Activated T-helper 2 cell treated with anti-CD3 and anti-CD28 coated beads, Interferon-gamma antibody, Interleukin-2, Interleukin-4, amounts not matched to agents 10 μg/mL and 5 μg/mL and 100 μg/mL, durations not matched to agents 14 hours and 24 hours and 36 hours (primary cell): ENCODE measurements at regions not wholly inside any gene's neighbourhood (a gene's known extent, or its start where the extent isn't known, plus 50 kb on each side); places are given as distances from the start of the nearest gene placed in this dataset.
"Not testable (repeated sequence)": the region's sequence is repeated elsewhere in the genome, so short reads cannot be mapped to it uniquely, and the experiment has no call there.

Experiments used
- DNase-seq: peaks from one replicate; pipeline ENCODE4 v3.0.0; 2021; ENCODE audit warnings: low spot score
- H3K27ac Mint-ChIP-seq: one replicate; pipeline ENCODE4 v1.8.0; 2021; ENCODE audit warnings: mixed read lengths
- H3K27me3 Mint-ChIP-seq: one replicate; pipeline ENCODE4 v1.8.0; 2021; ENCODE audit warnings: low read depth, mixed read lengths
- H3K36me3 Mint-ChIP-seq: one replicate; pipeline ENCODE4 v1.8.0; 2021; ENCODE audit warnings: low read depth, mixed read lengths
- H3K4me1 Mint-ChIP-seq: one replicate; pipeline ENCODE4 v1.8.0; 2021; ENCODE audit warnings: low read depth, mixed read lengths
- H3K4me3 Mint-ChIP-seq: one replicate; pipeline ENCODE4 v1.8.0; 2021; ENCODE audit warnings: low read depth, mild to moderate bottlenecking, moderate library complexity, mixed read lengths
- H3K9me3 Mint-ChIP-seq: one replicate; pipeline ENCODE4 v1.8.0; 2021; ENCODE audit warnings: mixed read lengths
- intact Hi-C: fragments of 100-400 bp; cut with micrococcal nuclease; formaldehyde crosslinking; loops from one replicate; pipeline ENCODE4 v1.15.1; 2023

DNA sequence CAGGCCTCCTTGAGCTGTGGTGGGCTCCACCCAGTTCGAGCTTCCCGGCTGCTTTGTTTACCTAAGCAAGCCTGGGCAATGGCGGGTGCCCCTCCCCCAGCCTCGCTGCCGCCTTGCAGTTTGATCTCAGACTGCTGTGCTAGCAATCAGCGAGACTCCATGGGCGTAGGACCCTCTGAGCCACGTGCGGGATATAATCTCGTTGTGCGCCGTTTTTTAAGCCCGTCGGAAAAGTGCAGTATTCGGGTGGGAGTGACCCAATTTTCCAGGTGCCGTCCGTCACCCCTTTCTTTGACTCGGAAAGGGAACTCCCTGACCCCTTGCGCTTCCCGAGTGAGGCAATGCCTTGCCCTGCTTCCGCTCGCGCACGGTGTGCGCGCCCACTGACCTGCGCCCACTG is 257.3 kb upstream of the TUT7 start:
- H3K4me3 Mint-ChIP-seq, H3K27me3 Mint-ChIP-seq, H3K27ac Mint-ChIP-seq, H3K9me3 Mint-ChIP-seq, H3K36me3 Mint-ChIP-seq, DNase-seq, H3K4me1 Mint-ChIP-seq: not testable (repeated sequence)
- intact Hi-C loops = loop anchor here (10.0 kb wide), 1 partner anchor 713 kb away; no protein-coding TSS in a partner anchor

DNA sequence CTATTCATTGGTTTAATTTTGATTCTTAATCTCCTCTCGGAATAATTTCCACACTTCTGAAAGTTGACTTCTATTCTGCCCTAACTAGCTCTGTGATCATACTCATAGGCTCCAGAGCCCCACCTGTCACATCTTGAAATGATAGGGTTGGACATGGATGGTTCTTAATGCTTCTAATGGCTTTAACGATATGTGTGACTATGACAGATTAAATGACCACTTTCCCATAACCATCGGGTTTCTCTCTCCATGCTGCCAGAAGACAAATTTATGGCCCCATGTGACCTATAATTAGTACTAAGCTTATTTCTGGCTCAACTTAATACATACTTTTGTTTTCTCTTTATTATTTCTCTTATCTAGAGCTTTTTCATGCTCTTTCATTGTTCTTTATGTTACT is 251.1 kb upstream of the TUT7 start:
- H3K9me3 Mint-ChIP-seq = no peaks in the 10 kb centered on the region
- DNase-seq = no peak
- intact Hi-C loops = no loop called here
- no peaks in the 10 kb centered on the region for H3K4me1 Mint-ChIP-seq
- H3K36me3 Mint-ChIP-seq = no peaks in the 10 kb centered on the region
- peaks cover 6% of the 10 kb centered on the region for H3K27me3 Mint-ChIP-seq
- no peak overlapping the region for H3K4me3 Mint-ChIP-seq
- H3K27ac Mint-ChIP-seq = no peak overlapping the region

DNA sequence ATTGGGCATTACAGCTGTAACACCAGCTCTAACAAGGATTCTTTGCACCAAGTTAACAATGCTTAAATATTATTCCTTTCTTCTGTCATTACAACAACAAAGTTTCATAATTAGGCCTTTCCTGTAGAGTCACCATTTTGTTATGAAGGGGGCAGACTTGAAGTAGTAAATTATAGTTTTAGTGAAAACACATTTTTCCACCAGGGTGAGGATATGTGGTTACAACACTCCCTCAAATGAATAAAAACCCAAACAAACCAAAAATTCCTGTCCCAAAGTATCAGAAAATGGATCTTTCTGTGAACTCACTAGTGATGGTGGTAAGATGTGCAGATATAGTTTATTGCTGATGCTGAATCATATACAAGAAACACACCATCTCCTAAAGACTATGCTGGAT is 250.5 kb upstream of the TUT7 start:
- intact Hi-C loops = no loop called here
- Mint-ChIP-seq H3K27ac (no peak overlapping the region), H3K4me1 (no peaks in the 10 kb centered on the region), H3K36me3 (no peaks in the 10 kb centered on the region), H3K27me3 (peaks cover 8% of the 10 kb centered on the region), H3K9me3 (no peaks in the 10 kb centered on the region), H3K4me3 (no peak overlapping the region)
- no peak for DNase-seq

DNA sequence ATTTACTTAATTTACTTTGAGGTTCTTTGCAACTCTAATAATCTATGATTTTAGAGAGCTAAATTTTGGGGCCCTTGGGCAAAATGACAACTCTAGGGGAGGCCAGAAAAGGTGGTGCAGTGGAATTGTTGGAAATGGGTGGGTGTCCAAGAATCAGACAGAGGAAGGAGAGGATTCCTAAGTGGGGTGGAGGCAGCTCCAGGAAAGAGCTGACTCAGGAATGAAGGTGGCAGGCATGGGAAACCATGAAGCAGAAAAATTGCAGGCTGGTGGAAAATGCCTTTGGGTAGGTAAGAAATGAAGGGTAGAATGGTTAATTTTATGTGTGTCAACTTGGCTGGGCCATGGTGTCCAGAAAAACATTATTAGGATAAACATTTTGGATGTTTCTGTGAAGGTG is 248.5 kb upstream of the TUT7 start:
- intact Hi-C loops = no loop called here
- no peaks in the 10 kb centered on the region for H3K9me3 Mint-ChIP-seq
- no peak for DNase-seq
- H3K36me3 Mint-ChIP-seq = no peaks in the 10 kb centered on the region
- H3K4me3 Mint-ChIP-seq = no peak overlapping the region
- H3K27ac Mint-ChIP-seq = no peak overlapping the region
- peaks cover 10% of the 10 kb centered on the region for H3K27me3 Mint-ChIP-seq
- H3K4me1 Mint-ChIP-seq = no peaks in the 10 kb centered on the region

DNA sequence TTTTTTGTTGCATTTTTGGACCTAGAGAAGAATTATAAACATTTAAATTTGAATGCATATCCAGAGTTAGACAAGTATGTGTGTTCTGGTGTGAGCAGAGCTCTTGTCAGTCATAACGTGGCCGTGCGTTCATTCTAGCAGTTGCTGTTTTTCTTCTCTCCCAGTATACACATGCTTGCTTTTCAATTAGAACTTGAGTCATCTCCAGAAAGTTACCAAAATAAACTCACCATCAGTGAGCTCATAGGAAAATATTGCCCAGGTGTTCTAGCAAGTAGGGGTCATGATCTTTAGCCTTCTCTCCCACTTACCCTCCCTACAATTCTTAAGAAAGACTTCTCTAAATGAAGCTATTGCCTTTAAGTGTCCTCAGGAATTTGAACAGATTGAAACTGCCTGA is 247.5 kb upstream of the TUT7 start:
- H3K36me3 Mint-ChIP-seq = no peaks in the 10 kb centered on the region
- H3K9me3 Mint-ChIP-seq = no peaks in the 10 kb centered on the region
- intact Hi-C loops = no loop called here

DNA sequence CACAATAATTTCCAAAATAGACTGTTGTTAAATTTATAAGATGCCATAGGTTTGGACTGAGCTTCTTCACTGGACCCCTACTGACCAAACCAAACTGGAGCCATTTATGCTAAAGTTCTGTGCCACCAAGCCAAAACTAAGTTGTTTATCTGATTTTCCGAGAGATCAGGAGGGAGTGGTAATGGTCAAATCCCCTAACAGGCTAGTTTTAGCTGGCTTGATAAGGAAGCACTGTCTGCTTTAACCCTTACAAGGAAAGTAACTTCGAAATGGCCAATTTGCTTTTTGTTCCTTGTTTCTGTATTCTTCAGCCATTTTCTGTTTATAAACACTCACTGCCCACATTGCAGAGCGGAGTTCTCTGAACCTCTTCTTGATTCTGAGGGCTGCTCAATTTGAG is 246.8 kb upstream of the TUT7 start:
- Mint-ChIP-seq H3K27ac (no peak overlapping the region), H3K4me1 (no peaks in the 10 kb centered on the region), H3K36me3 (no peaks in the 10 kb centered on the region), H3K4me3 (no peak overlapping the region), H3K27me3 (peaks cover 10% of the 10 kb centered on the region), H3K9me3 (no peaks in the 10 kb centered on the region)
- intact Hi-C loops = no loop called here
- no peak for DNase-seq

More for the DNA sequence above, 247.5 kb upstream of the TUT7 start:
- Mint-ChIP-seq H3K4me1 (no peaks in the 10 kb centered on the region), H3K27me3 (peaks cover 10% of the 10 kb centered on the region), H3K4me3 (no peak overlapping the region), H3K27ac (no peak overlapping the region)
- DNase-seq = no peak

DNA sequence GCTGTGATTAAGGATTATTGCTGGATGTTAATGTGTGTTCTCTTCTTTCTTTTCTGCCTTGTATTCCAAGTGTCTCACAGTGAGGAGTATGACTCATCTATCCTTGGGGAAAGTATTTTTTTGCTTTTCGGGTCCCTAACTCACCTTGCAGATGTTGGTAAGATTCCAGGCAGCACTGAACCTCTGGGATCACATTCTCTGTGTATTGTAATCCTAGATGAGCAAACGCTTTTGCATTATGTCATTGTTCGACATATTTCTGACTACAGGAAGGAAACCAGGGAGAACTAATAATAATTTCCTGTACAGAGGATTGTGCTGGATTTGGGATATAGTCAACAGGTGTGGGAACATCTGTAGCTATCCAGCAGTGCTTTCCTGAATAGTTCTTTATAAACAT is 246.1 kb upstream of the TUT7 start:
- Mint-ChIP-seq H3K9me3 (no peaks in the 10 kb centered on the region), H3K36me3 (no peaks in the 10 kb centered on the region)

DNA sequence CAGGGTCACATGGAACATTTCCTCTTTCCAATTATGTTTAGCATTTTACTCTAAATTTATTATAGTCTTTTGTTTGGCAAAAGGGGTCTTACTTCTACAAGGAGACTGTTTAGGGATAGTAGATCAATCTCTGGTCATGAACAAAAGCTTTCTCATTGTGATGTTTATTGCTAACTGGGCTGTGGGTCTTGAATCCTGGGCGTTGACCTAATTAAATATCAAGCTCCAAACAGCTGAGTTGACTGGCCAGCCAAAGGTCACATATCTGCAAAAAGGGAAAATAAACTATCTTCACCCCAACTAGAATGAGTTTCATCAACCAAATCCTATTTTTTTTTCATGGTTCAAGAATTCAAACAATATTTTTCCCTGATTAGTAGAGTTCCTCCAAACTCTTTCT is 245.4 kb upstream of the TUT7 start:
- peaks cover 10% of the 10 kb centered on the region for H3K27me3 Mint-ChIP-seq
- no peak overlapping the region for H3K27ac Mint-ChIP-seq
- no peaks in the 10 kb centered on the region for H3K36me3 Mint-ChIP-seq
- H3K9me3 Mint-ChIP-seq = no peaks in the 10 kb centered on the region
- H3K4me1 Mint-ChIP-seq = no peaks in the 10 kb centered on the region
- no peak for DNase-seq
- intact Hi-C loops = no loop called here
- no peak overlapping the region for H3K4me3 Mint-ChIP-seq

More for the DNA sequence above, 246.1 kb upstream of the TUT7 start:
- intact Hi-C loops = no loop called here
- Mint-ChIP-seq H3K4me1 (no peaks in the 10 kb centered on the region), H3K4me3 (no peak overlapping the region), H3K27ac (no peak overlapping the region), H3K27me3 (peaks cover 10% of the 10 kb centered on the region)
- DNase-seq = no peak

DNA sequence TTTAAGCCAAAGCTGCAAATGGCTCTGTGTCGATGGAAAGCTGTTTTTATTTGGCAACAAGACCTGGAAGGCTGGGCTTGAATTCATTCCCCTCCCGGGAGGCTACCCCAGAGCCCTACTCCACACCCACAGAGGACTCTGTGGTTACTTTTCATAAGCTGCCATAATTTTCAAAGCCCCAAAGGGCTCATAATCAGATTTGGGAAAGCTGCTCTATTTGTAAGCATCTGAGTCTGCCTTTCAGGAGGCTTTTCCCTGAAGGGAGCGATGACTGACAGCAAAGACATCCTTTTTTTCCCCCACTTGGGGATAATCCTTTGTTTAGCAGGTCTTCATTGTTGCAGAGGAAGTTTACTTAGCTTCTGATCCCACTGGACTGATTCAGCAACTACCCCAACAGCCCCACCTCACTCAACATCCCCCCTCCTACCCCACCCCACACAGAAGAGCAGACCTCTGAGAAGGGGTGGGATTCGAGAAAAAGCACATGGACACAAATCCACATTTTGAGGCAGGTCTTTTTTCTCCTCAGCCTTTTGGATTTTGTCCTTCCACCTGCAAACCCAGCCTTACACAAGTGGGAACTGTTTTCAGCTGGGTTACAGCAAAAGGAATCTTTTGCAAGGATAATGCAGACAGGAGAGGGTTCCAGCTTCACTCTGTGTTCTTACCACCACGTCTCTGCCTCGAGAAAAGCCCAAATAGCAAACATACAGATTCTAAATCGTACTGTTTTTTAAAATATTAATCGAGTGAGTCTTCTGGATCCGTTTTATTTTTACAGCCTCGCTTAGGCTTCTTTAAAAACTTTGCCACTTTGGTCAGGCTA is 244.4 kb upstream of the TUT7 start:
- no peaks in the 10 kb centered on the region for H3K9me3 Mint-ChIP-seq
- no peak overlapping the region for H3K27ac Mint-ChIP-seq
- no peaks in the 10 kb centered on the region for H3K4me1 Mint-ChIP-seq
- H3K4me3 Mint-ChIP-seq = no peak overlapping the region
- intact Hi-C loops = no loop called here
- H3K27me3 Mint-ChIP-seq = peaks cover 10% of the 10 kb centered on the region
- no peaks in the 10 kb centered on the region for H3K36me3 Mint-ChIP-seq
- DNase-seq = no peak

DNA sequence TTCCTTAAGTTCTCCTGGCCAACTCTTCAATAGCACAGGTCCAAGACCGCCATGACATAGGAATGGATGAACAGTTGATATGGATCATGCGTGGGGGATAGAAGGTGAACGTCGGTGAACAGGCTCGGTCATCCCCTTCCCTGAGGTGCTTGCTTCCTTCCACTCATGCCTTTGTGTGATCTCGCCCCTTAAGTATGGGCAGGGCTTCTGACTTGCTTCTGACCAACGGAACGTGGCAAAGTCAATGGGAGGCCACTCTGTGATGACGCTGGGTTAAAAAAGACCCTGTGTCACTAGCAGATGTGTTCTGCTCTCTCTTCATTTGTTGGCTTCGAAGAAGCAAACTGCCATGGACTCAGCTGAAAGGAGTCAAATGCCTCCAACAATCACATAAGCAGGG is 240.5 kb upstream of the TUT7 start:
- Mint-ChIP-seq H3K27ac (no peak overlapping the region), H3K4me1 (no peaks in the 10 kb centered on the region), H3K36me3 (no peaks in the 10 kb centered on the region), H3K9me3 (no peaks in the 10 kb centered on the region), H3K27me3 (peaks cover 2% of the 10 kb centered on the region), H3K4me3 (no peak overlapping the region)
- intact Hi-C loops = no loop called here
- no peak for DNase-seq

DNA sequence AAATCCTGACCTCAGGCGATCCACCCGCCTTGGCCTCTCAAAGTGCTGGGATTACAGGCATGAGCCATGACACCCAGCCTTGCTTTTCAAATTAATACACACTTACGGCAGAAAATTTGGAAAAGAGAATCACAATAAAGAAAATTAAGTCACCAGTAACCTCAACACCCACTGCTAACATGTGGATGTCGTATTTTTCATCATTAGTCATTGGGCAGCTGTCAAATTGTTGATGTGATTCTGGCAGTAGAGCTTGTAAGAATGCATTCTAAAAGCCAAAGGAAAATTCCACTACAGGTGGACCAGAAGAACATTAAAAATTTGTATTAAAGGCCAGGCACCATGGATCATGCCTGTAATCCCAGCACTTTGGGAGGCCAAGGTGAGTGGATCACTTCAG is 237.3 kb upstream of the TUT7 start:
- H3K4me1 Mint-ChIP-seq = no peaks in the 10 kb centered on the region
- no peaks in the 10 kb centered on the region for H3K27me3 Mint-ChIP-seq
- no peak overlapping the region for H3K27ac Mint-ChIP-seq
- no peak overlapping the region for H3K4me3 Mint-ChIP-seq
- no peak for DNase-seq
- intact Hi-C loops = no loop called here
- H3K9me3 Mint-ChIP-seq = no peaks in the 10 kb centered on the region
- H3K36me3 Mint-ChIP-seq = no peaks in the 10 kb centered on the region

DNA sequence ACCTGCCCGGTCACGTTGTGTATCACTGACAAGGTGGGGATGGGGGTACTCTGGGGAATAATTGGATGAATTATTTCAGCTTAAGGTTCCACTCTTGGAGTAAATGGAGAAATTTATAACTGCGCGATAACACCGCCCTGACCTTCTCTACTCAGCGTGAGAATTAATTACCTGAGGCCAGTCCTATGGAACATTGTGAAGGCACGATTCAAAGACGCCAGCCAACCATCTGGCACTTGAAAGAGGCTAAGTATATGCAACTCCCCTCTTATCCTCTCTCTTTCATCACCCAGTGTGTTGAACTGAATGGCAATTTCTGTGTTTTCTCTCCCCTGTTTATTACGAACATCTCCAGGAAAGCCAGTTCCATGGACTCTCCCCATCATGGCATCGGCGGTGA is 235.5 kb upstream of the TUT7 start:
- no peak overlapping the region for H3K27ac Mint-ChIP-seq
- intact Hi-C loops = no loop called here
- no peaks in the 10 kb centered on the region for H3K27me3 Mint-ChIP-seq
- no peaks in the 10 kb centered on the region for H3K4me1 Mint-ChIP-seq
- no peaks in the 10 kb centered on the region for H3K36me3 Mint-ChIP-seq
- no peak overlapping the region for H3K4me3 Mint-ChIP-seq
- no peak for DNase-seq
- no peaks in the 10 kb centered on the region for H3K9me3 Mint-ChIP-seq

DNA sequence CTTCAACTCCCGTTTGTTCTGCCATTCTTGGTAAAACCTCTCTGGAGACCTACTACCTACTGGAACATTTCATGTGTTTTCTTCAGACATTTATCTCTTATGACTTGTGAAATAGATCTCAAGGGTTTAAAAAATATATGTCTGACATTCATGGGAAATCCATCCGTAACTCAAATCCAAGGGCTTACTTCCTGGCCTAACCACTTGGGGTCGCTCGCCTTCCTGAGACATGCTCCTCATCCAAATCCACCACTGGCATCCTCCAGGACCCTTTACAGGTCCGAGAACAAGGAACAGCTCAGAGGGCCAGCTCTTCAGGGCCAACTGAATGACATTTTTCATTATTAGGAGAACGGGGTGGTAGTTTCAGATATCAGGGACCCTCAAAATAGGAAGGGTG is 235.1 kb upstream of the TUT7 start:
- Mint-ChIP-seq H3K9me3 (no peaks in the 10 kb centered on the region), H3K27me3 (no peaks in the 10 kb centered on the region), H3K4me3 (no peak overlapping the region), H3K4me1 (no peaks in the 10 kb centered on the region), H3K27ac (no peak overlapping the region), H3K36me3 (no peaks in the 10 kb centered on the region)
- intact Hi-C loops = no loop called here
- DNase-seq = no peak

DNA sequence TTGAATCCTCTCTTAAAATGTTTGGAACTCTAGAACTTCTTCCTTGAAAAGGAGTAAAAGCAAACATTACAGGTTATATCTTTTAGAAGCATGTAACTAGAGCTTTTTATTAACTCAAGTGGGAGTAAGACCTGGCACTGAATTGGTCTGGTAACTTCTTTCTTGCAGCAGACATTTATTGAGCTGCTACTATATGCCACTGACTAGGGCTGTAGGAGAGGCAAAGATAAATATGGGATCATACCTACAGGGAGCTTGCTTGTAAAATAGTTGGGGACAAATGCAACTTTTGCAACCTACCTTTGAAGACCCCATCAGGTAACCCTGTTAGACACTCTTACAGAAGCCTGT is 231.9 kb upstream of the TUT7 start:
- H3K27ac Mint-ChIP-seq = no peak overlapping the region

More for the DNA sequence above, 231.9 kb upstream of the TUT7 start:
- no peaks in the 10 kb centered on the region for H3K27me3 Mint-ChIP-seq
- no peaks in the 10 kb centered on the region for H3K4me1 Mint-ChIP-seq
- H3K9me3 Mint-ChIP-seq = no peaks in the 10 kb centered on the region
- DNase-seq = no peak
- intact Hi-C loops = no loop called here
- no peak overlapping the region for H3K4me3 Mint-ChIP-seq
- H3K36me3 Mint-ChIP-seq = no peaks in the 10 kb centered on the region
